Activated CD4-positive, alpha-beta T cell treated with anti-CD3 and anti-CD28 coated beads, Interleukin-2, amount 50 U/mL, for 1 hour (primary cell): ENCODE measurements at regions not wholly inside any gene's neighbourhood (a gene's known extent, or its start where the extent isn't known, plus 50 kb on each side); places are given as distances from the start of the nearest gene placed in this dataset.

Source experiments
- DNase-seq: peaks from one replicate; pipeline ENCODE4 v3.0.0-alpha.2; 2020

DNA sequence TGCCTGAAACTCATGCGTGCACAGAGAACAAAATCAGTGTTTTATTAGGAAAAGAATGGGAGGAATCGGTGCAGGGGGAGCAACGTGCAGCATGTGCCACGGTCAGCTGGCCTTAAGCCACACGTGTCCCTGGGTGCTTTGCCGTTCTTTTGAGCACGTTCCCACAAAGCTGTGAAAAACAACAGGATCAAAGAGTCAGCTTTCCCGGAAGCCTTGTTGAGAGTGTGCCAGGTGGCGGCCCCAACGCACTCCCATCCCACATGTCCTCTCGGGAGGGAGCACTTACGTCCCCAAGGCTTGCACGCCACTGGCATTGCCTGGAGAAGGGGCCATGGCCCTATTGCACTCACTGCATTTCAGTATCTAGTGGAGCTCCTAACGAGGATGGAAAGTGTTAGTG lies 511.2 kb downstream of the EIPR1 start:
- no peak for DNase-seq

DNA sequence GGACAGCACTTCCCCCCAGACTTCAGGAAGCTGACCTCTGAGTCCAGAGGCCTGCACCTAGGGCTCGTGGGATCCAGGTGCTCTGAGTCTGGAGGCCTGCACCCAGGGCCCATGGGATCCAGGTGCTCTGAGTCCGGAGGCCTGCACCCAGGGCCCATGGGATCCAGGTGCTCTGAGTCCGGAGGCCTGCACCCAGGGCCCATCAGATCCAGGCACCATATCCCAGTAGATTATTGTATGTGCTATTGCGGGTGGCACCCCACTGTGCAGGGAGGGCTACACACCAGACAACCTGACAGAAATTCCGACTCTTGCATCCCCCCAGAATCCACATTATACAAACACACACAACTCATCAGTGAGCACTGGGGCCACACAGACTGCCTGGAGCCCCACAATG lies 515.2 kb downstream of the EIPR1 start:
- no peak for DNase-seq

DNA sequence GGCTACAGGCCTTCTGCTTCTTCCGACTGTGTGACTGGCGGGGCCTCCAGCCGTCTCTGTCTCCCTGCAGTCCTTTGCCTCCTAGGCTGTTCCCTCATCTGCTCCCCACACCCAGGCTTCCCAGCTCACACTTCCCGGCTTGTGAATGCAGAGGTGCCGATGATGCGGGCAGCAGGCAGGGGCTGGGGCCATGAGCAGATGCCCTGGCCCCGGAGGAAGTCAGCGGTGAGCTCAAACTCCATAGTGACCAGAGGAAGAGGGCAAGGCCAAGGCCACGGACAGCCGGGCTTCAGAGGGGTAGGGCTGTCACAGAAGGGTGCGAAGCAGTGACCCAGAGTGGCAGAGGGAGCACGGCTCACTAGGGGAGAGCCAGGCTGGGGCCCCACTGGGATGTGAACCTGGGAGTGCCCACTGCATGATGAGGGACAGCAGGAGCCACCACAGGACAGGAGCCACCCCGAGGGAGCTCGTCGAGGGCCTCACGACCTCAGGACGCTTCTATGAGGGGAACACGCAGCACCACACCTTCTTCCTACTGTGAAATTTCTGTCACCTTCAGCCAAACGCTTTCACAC lies 515.9 kb downstream of the EIPR1 start:
- no peak for DNase-seq

DNA sequence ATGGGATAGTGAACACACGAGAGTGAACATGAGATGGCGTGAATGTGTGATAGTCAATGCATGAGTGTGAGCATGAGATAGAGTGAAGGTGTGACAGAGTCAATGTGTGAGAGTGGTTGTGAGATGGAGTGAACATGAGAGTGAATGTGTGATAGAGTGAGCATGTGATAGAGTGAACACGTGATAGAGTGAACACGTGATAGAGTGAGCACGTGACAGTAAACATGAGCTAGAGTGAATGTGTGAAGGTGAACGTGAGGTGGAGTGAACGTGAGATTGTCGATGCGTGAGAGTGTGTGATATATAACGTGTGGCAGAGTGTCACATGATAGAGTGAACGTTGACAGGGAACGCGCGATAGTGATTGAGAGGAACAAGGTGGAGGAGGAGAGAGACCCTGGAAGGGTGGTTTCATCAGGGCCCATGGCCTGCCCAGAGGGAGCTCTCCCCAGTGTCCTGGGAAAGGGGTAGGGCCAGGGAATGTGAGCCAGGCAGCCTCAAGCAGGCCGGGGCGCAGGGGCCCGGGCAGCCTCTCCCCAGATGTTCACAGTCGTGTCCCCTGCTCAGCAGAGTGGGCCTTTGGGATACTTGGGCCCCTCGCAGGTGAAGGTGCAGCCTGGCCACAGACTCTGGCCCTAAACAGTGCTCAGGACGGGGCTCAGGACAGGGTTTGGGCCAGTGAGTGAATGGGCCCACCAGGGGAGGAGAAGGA lies 516.9 kb downstream of the EIPR1 start:
- DNase-seq: no peak

DNA sequence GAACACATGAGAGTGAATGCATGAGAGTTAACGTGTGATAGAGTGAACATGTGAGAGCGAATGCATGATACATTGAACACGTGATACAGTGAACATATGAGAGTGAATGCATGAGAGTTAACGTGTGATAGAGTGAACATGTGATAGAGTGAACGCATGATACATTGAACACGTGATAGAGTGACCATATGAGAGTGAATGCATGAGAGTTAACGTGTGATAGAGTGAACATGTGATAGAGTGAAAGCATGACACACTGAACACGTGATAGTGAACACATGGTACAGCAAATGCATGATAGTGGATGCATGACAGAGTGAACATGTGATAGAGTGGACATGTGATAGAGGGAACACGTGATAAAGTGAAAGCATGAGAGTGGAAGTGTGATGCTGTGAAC lies 517.9 kb downstream of the EIPR1 start:
- DNase-seq: no peak

DNA sequence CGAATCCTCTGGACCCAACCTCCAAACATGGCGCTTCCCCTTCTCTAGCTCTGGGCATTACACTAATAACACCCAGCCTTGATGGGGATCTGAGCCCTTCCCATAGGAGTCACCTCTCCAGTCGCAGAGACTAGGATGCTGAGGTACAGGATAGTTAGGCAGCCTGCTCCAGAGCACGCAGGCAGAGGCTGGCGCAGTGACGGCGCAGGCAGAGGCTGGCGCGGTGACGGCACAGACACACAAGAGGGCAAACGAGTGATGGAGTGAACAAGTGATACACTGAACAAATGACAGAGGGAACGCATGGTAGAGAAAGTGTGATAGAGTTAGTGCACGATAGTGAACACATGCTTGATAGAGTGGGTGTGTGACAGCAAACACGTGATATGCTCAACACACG lies 518.5 kb downstream of the EIPR1 start:
- DNase-seq: no peak

DNA sequence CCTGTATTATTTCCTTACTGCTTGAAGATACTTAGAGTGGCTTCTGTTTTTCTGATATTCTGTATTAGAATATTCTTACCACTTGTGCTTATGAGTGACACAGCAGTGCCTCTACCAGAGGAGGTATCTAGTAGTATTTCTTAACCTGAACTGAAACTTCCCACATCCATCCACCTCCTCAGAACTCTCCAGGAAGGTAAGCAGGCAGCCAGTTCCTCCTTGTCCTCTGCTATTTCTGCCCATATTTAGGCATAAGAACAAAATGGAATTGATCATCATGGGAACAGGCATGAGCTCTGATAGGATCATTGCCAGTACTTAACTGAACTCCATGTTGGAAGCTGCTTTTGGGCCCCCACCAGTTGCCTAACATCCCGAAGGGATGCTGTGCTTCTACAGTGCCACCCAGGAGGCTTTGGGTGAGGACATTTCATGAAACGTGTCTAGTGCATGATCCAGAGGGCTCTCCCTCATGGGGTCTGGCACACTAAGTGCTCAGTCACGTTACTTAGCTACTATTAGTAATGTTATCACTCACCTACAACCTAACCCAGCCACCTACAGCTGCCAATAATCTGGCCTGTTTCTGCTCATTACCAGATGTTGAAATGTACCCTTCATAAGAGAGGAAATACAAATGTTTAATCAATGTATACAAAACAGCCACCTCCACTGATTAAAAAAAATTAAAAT lies 520.7 kb downstream of the EIPR1 start:
- no peak for DNase-seq

DNA sequence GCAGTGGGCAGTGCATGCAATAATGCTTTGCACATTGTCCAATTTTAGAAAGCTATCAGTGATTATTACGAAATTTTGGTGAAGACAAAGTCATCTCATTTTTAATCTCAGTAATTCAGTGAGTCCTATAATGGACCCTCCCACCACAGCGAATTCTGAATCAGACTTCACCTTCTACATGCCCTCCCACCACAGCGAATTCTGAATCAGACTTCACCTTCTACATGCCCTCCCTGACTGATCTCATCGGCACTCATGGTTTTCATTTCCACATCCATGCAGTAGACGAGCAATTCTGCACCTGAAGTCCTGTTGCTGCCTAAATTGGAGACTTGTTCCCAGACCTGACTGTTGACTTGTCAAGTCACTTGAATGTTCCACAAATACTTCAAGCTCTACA lies 522.3 kb downstream of the EIPR1 start:
- DNase-seq: no peak

DNA sequence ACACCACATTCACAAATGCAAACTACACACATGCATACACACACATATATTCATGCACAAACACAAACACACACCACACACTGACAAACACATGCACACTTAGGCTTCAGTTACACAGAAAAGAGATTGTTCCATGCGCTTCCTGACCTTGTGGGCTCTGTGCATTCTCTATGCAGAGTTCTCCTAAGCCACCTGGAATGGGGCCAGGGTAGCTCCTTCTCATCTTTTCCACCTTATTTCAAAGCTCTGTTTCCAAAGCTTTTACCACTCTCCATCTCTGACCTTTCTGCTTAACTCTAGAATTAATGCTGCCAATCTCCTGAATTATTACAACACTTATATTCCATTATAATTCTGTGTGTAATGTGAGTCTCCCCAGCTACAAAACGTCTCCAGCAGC lies 522.3 kb upstream of the MYT1L start:
- DNase-seq: no peak

DNA sequence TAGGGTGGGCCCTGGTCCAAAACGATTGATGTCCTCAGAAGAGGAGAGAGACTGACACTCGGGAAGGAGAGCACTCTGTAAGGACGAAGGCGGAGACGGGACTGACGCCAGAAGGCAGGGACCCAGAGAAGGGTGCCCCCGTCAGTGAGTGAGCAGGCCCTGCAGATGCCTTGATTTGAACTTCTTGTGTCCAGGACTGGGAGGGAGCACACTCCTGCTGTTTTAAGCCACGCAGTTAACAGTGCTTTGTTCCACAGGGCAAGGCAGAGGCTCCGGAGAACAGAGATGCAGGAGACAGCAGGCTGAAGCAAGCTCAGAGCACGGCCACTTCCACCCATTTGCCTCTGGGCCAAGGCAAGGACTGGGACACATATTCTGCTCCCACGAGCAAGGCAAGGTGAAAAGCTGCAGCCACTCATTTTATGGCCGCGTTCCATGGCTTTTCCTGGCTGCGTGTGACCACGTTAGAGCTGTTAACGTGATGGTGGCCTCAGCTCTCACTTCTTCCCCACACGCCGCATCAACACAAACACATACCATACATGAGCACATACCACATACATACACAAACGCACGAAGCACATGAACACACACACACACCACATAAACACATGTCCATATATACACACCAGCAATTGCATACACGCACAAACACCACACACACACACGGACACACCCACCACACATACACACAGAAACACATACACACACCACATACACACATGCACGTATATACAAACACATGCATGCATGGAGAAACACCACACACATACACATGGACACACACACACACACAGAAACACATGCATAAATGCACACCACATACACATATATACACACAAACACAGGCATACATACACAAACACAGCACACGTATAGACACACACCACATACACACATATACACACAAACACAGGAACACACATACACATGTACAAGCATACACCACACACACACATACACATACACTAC lies 521.0 kb upstream of the MYT1L start:
- no peak for DNase-seq

DNA sequence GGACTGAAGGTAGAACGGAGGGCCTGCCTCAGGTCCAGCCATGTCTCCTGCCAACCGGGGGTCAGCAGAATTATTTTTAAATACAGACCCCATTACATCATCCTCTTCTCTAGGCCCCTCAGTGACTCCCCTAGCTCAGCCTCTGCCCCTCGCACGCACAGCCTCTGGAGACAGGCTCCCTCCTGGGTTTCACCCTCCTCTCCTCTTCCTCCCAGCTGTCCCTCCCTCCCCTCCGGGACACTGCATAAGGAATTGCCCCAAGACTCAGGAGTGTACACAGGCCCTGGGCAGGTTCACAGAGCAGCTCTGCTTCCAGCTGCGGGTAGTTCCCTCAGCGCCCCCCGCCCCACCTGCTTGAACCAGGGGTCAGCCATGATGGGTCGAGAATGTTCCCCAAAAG lies 520.2 kb upstream of the MYT1L start:
- no peak for DNase-seq

DNA sequence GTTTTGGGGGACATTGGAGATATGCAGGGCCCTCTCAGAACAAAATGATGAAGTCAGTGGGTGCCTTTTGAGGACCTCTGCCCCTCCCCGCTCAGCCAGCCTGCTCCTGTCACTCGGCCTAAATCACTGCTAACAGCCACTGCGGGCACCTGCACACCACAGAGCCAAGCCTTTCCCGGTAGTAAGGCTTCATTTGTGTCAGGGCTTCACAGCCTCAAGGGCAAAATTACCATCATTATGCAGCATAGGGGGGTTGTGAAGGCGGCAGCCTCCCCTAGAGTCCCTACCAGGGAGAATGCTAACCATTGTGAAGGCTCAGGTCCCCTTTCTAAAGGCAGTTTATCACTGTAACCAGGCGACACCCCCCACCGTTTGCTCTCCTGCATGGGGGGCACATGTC lies 519.8 kb upstream of the MYT1L start:
- DNase-seq: no peak

DNA sequence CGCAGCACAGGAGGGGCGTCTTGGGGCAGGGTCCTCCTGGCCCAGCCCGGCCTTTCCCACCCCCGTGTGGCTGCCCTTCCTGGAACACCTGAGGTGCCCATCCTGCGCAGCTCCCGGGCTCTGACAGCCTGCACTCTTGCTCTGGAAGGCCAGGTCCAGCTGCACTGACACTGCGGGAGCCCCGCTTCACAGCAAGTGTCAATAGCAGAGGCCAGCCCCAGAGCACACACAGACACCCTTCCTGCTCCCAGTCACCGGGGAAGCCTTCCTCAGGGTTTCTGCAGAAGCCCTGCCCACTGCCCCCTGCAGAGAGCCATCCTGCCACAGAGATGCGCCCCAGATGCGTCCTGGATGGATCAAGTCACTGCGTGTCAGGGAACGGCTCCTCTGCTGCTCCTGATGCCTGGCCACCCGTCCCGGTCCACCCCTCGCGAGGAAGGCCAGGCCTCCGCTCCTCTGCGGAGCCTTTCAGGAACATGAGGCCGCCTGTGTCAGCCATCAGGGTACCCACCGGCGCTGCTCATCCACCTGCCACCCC lies 519.2 kb upstream of the MYT1L start:
- no peak for DNase-seq

DNA sequence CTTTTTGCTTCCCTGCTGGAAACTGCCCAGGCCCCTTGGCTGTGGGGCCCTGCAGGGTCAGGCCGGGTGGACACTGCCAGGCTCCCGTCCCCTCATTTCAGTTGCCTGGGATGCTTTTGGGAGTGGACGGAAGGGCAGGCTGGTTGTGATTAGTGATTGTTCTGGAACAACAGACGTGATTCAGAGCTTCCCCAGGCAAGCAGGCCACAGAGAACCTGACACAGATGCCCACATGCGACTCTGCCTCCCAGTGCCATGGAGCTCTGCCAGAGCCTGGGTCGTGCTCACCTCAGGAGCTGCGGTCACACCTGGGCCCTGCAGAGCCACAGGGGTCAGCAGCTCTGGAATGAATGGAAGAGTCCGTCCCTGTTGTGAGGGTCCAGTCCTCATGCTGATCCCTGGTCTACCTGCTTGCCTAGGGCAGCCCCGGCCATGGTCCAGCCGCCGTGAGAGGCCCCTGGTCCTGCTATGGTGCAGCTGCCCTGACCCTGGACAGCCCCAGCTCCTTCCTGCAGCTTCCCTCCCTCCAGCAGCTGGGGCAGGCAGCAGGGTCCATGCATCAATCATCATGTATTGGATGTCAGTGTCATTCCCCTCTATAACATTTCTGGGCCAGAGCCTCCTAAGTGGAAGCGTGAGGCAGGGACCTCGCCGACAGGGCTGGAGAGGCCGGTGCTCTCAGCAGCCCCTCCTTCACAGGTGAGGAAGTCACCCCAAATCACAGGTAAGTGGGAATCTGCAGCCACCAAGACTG lies 518.6 kb upstream of the MYT1L start:
- no peak for DNase-seq

DNA sequence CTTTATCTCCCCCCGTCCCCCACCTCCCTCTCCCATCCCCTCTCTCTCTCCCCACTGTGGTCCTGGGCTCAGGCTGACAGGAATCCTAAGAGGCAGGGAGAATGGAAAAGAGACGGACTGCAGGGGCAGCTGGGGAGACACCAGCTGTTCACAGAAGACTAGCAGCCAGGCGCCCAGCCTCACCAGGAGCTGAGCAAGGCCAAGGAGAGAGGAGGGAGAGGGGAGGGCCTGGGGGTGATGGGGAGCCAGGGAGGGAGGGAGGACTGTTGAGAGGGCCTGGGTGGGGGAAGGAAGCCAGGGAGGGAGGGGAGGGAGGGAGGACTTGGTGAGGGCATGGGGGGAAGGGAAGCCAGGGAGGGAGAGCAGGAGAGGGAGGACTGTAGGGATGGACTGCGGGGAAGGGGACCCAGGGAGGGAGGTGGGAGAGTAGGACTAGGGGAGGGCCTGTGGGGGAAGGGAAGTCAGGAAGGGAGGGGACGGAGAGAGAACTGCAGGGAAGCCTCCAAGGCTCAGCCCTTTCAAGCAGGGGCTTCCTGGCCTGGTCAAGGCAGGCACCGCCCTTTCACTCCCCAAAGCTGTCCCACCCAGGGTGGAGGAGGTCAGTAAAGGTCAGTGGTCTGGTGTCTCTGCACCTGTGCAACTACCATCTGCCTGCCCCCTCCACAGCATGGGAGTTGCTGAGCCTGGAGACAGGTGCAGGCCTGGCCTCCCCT lies 517.7 kb upstream of the MYT1L start:
- DNase-seq: no peak

DNA sequence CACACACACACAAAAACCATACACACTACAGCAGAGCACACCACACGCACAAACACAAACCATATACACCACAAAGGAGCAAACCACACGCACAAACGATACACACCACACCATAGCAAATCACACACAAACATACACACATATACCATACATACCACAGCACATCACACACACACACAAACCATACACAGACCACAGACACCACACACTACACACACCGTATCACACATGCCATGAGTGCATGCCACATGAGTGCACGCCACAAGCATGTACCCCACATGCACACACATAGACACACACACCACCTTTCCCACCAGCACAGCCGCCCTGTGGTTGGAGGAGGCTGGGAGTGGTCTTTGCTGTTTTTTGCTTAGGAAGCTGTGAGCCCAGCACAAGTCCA lies 517.1 kb upstream of the MYT1L start:
- DNase-seq: no peak

DNA sequence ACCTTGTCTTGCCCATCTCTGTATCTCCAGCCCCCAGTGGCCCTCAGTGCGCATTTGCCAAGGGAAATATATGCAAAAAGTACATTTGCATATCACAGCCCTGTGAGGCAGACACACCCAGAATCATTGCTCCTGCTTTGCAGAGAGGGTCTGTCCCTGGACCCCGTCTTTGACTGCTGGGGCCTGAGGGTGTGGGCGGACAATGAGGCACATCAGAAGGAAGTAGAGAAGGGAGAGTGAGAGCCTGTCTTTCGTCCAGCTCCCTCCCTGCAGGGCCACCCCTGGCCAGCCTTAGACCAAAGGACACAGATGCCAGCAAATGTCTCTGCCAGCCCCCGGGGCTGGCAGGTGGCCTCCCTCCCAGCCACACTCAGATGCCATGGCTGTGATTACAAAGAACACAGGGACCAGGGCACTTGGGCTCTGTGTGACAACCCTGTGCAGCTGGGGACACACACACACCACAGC lies 516.2 kb upstream of the MYT1L start:
- no peak for DNase-seq

DNA sequence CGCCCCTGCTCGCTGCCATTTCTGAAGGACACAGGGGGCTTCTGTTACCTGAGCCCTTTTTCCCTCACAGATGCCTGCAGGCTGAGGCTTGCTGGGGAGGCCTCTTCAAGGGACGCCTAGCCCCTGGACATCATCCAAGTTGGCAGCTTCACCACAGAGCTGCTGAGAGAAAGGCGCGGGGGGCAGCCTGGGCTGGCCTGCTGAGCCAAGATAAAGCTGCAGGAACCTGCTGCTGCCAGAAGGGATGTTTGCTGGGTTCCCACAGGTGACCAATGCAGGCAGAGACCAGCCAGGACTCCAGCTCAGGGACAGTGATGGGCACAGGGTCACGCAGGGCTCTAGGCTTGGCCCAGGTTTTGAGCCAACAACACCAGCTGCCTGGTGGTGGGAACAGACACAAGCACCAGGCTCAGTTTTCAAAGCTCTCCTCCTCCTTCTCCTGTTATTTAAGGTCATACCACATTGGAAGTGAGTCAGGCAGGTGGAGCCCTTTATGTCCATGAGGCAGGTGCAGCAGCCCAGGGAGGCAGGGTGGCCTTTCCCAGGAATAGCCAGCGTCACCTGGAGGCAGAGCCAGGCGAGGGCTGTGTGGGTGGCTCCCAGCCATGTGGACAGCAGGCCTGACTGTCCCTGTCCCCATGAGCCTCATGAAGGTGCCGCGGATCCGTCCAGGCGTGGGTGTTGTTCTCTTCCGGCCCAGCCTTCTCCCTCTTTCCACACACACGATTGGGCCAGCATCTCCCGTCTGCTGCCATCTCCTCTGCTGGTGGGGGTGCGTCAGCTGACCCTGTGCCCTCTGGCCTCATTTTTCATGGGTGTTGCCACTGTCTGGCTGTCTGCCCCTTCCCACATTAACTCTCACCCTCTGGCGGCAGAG lies 515.5 kb upstream of the MYT1L start:
- peak; percentile 6 for DNase-seq

DNA sequence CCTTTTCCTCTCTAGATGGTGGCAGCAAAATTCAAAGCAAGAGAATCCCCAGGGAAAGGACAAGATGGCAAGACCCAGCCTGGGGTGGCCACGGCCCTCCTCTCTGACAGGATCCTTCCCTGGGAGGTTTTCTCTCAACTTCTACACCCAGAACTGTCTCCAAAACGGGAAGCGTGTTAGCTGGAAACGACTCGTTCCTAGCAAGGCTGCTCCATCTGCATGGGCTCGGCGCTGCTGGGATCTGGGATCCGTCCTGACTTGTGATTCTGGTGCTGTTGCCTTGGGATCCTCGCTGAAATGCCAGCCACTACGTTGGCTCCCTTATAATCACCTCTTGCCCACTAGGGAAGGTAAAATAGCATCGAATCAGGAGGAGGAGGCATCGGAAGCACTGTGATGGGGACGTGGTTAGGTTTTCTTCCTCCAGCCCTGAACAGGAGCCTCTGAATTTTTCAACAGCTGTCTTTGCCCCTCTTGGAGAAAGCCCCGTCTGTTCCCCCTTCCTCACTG lies 514.8 kb upstream of the MYT1L start:
- DNase-seq: no peak

DNA sequence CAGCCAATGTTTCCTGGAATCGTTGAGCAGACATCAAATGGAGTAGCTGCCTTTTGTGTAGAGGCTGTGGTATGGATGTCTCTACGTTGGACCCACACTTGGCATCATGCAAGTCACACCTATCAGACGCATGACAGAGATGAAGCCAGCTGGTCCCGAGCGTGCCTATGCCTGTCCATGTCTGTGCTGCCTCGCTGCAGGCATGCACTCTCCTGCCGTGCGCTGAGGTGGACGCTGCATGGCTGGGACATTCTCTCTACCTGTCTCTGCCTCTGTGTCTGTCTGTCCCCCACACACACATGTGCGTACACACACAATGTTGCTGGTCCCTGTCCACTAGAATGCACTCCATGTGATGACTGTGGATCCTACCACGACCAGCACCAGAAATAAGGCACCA lies 514.2 kb upstream of the MYT1L start:
- no peak for DNase-seq
